ENCODE measurements at regions not wholly inside any gene's neighbourhood (a gene's known extent, or its start where the extent isn't known, plus 50 kb on each side); places are given as distances from the start of the nearest gene placed in this dataset.

DNA sequence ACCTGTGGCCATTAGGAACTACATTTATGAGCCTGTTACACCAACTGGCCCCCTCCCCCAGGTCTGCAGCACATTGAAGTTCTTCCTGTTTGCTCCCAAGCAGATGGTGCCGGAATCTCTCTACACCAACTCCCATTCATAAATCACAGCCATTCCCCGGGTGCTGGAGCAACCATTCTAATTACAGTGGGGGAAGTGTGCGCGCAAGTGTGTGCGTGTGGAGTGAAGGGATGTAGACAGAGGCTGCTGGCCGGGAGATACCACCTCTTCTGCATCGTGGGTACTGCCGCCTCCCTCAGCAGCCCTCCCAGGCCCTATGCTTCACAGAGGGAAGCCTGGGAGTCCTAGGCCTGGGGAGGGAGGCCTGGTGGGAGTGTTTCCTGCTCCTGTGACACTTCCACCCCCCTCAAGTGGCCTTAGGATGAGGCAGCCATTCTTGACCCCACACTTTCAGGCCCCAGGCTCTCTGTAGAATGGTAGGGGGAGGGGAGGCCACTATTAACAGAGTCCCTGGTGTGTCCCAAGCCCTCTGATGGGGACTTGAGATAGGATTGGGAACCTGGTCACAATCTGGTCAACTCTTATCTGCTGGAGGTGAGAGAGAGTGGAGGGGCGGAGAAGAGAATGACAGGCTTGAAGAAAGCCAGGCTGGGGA is 69.1 kb downstream of the MAGEF1 start:
- H4K12ac ChIP-seq (ENCODE audit: low read depth, low read length): no peak overlapping the region
- no CpG with 5 or more reads among the region's 9 CpGs for WGBS (ENCODE audit: extremely low coverage, insufficient coverage, insufficient read length)
- H3K4ac ChIP-seq (ENCODE audit: low read depth, low read length): no peak overlapping the region
- H3K9me3 ChIP-seq (ENCODE audit: insufficient read depth, low read depth, low read length): no peaks in the 10 kb centered on the region
- no peaks in the 10 kb centered on the region for H3K79me2 ChIP-seq (ENCODE audit: control insufficient read depth, insufficient read depth, low read length, poor library complexity)
- no peak overlapping the region for H2BK120ac ChIP-seq (ENCODE audit: insufficient read depth, low read length, poor library complexity)
- peaks cover 4% of the 10 kb centered on the region for H3K79me1 ChIP-seq (ENCODE audit: low read length)
- no peak overlapping the region for H3K9ac ChIP-seq (ENCODE audit: low read length)
- no peaks in the 10 kb centered on the region for H3K36me3 ChIP-seq (ENCODE audit: control insufficient read depth in 1 of 2, insufficient read depth in 2 of 2, low read length in 2 of 2)
- H3K14ac ChIP-seq (ENCODE audit: low read length): peak overlapping the region; percentile 4
- H3K4me3 ChIP-seq (ENCODE audit: low read depth, low read length): no peak overlapping the region
- no peak overlapping the region for H2AFZ ChIP-seq (ENCODE audit: insufficient read depth, low read length, poor library complexity)
- H3K4me1 ChIP-seq (ENCODE audit: control insufficient read depth in 1 of 2, insufficient read depth in 2 of 2, low read length in 2 of 2): peaks cover 35 to 38% of the 10 kb centered on the region in 2 experiments
- H2BK12ac ChIP-seq (ENCODE audit: low read length): peak overlapping the region; percentile 4
- no peak overlapping the region for H3K18ac ChIP-seq (ENCODE audit: low read length)
- H4K8ac ChIP-seq (ENCODE audit: low read depth, low read length): no peak overlapping the region
- no peak for DNase-seq
- H4K91ac ChIP-seq (ENCODE audit: low read depth, low read length): no peak overlapping the region
- H2AK5ac ChIP-seq (ENCODE audit: low read length): peak overlapping the region; percentile 15
- H3K27ac ChIP-seq (ENCODE audit: low read depth, low read length): no peak overlapping the region
- H3K27me3 ChIP-seq (ENCODE audit: insufficient read depth, low read length): no peaks in the 10 kb centered on the region
- no peak overlapping the region for H2BK5ac ChIP-seq (ENCODE audit: low read depth, low read length, poor library complexity)
- no peak overlapping the region for H3K23ac ChIP-seq (ENCODE audit: low read length)
- H3K4me2 ChIP-seq (ENCODE audit: low read length): no peak overlapping the region

DNA sequence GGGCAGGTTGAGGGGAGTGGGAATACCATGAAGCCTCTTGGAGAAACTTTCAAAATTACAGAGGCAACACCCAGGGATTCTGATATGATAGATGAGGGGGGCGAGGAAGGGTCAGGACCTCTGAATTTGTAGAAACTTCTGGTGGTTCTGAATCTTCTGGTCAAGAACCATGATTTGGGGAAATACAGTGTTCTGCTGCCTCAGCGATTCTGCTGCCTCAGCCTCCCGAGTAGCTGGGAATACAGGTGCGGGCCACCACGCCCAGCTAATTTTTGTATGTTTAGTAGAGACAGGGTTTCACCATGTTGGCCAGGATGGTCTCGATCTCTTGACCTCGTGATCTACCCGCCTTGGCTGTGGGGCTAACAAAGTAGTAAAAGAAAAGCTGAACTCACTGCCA is 70.4 kb downstream of the MAGEF1 start:
- Histone ChIP-seq H3K27ac (ENCODE audit: low read depth, low read length) (no peak overlapping the region), H4K8ac (ENCODE audit: low read depth, low read length) (no peak overlapping the region), H3K79me1 (ENCODE audit: low read length) (peaks cover 7% of the 10 kb centered on the region), H3K9me3 (ENCODE audit: insufficient read depth, low read depth, low read length) (no peaks in the 10 kb centered on the region), H3K4ac (ENCODE audit: low read depth, low read length) (no peak overlapping the region), H2BK120ac (ENCODE audit: insufficient read depth, low read length, poor library complexity) (no peak overlapping the region), H4K12ac (ENCODE audit: low read depth, low read length) (no peak overlapping the region), H3K23ac (ENCODE audit: low read length) (no peak overlapping the region), H3K9ac (ENCODE audit: low read length) (no peak overlapping the region), H2BK5ac (ENCODE audit: low read depth, low read length, poor library complexity) (no peak overlapping the region), H3K14ac (ENCODE audit: low read length) (no peak overlapping the region), H2BK12ac (ENCODE audit: low read length) (no peak overlapping the region), H3K4me3 (ENCODE audit: low read depth, low read length) (no peak overlapping the region), H4K91ac (ENCODE audit: low read depth, low read length) (no peak overlapping the region), H3K4me1 (ENCODE audit: control insufficient read depth in 1 of 2, insufficient read depth in 2 of 2, low read length in 2 of 2) (peaks cover 41 to 42% of the 10 kb centered on the region in 2 experiments), H3K4me2 (ENCODE audit: low read length) (no peak overlapping the region), H2AFZ (ENCODE audit: insufficient read depth, low read length, poor library complexity) (no peak overlapping the region), H3K27me3 (ENCODE audit: insufficient read depth, low read length) (no peaks in the 10 kb centered on the region), H2AK5ac (ENCODE audit: low read length) (no peak overlapping the region), H3K79me2 (ENCODE audit: control insufficient read depth, insufficient read depth, low read length, poor library complexity) (no peaks in the 10 kb centered on the region), H3K18ac (ENCODE audit: low read length) (no peak overlapping the region), H3K36me3 (ENCODE audit: control insufficient read depth in 1 of 2, insufficient read depth in 2 of 2, low read length in 2 of 2) (no peaks in the 10 kb centered on the region)
- WGBS (ENCODE audit: extremely low coverage, insufficient coverage, insufficient read length): no CpG with 5 or more reads among the region's 8 CpGs
- no peak for DNase-seq

DNA sequence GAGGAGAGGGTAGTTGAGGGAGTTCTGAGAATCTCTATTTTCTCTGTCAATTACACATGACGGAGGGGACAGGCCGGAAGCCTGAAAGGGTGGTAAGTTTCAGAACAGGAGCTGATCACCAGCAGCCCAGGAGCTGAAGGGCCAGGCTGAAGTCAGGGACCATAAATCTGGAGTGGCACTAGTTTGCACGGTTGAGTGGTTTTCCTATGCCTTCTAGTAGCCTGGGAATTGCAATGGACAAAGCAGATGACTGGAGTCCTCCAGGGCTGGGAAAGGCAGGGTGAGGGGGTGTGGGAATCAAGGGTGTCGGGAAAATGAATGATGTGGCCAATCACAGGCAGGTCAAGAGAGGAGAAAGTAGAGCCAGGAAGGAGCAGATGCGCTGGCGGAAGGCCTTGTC is 72.5 kb downstream of the MAGEF1 start:
- peak overlapping the region; percentile 16 for H4K91ac ChIP-seq (ENCODE audit: low read depth, low read length)

DNA sequence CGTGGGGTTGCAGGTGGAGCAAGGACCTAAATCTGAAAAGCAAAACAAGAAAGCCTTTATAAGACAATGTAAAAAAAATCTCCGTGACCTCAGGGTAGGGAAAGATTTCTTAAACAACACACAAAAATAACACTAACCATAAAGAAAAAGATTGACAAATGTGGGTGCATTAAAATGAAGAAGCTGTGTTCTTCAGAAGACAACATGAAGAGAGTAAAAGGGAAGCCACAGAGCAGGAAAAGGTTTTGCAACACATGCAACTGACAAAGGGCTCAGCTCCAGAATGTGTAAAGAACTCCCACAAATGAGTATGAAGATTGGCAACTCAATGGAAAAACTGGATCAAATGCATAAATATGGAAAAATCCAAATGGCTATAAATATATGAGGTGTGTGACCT is 74.2 kb downstream of the MAGEF1 start:
- no peak overlapping the region for H3K4me3 ChIP-seq (ENCODE audit: low read depth, low read length)
- no peak overlapping the region for H4K8ac ChIP-seq (ENCODE audit: low read depth, low read length)
- no peak overlapping the region for H3K4me2 ChIP-seq (ENCODE audit: low read length)
- H3K79me2 ChIP-seq (ENCODE audit: control insufficient read depth, insufficient read depth, low read length, poor library complexity): no peaks in the 10 kb centered on the region
- no peak for DNase-seq
- H3K27me3 ChIP-seq (ENCODE audit: insufficient read depth, low read length): no peaks in the 10 kb centered on the region
- no peak overlapping the region for H3K23ac ChIP-seq (ENCODE audit: low read length)
- H4K12ac ChIP-seq (ENCODE audit: low read depth, low read length): no peak overlapping the region
- H2BK5ac ChIP-seq (ENCODE audit: low read depth, low read length, poor library complexity): no peak overlapping the region
- H3K27ac ChIP-seq (ENCODE audit: low read depth, low read length): no peak overlapping the region
- no peak overlapping the region for H3K9ac ChIP-seq (ENCODE audit: low read length)
- H2AK5ac ChIP-seq (ENCODE audit: low read length): no peak overlapping the region
- no CpG with 5 or more reads among the region's 2 CpGs for WGBS (ENCODE audit: extremely low coverage, insufficient coverage, insufficient read length)
- H2BK12ac ChIP-seq (ENCODE audit: low read length): no peak overlapping the region
- no peak overlapping the region for H2BK120ac ChIP-seq (ENCODE audit: insufficient read depth, low read length, poor library complexity)
- H3K4me1 ChIP-seq (ENCODE audit: control insufficient read depth in 1 of 2, insufficient read depth in 2 of 2, low read length in 2 of 2): peaks cover 40 to 47% of the 10 kb centered on the region in 2 experiments
- no peak overlapping the region for H3K14ac ChIP-seq (ENCODE audit: low read length)
- no peaks in the 10 kb centered on the region for H3K9me3 ChIP-seq (ENCODE audit: insufficient read depth, low read depth, low read length)
- no peaks in the 10 kb centered on the region for H3K36me3 ChIP-seq (ENCODE audit: control insufficient read depth in 1 of 2, insufficient read depth in 2 of 2, low read length in 2 of 2)
- no peak overlapping the region for H2AFZ ChIP-seq (ENCODE audit: insufficient read depth, low read length, poor library complexity)
- no peak overlapping the region for H4K91ac ChIP-seq (ENCODE audit: low read depth, low read length)
- no peak overlapping the region for H3K18ac ChIP-seq (ENCODE audit: low read length)
- no peak overlapping the region for H3K4ac ChIP-seq (ENCODE audit: low read depth, low read length)
- peaks cover 21% of the 10 kb centered on the region for H3K79me1 ChIP-seq (ENCODE audit: low read length)

More for the DNA sequence above, 72.5 kb downstream of the MAGEF1 start:
- no peak overlapping the region for H2BK120ac ChIP-seq (ENCODE audit: insufficient read depth, low read length, poor library complexity)
- no peaks in the 10 kb centered on the region for H3K27me3 ChIP-seq (ENCODE audit: insufficient read depth, low read length)
- peaks cover 21% of the 10 kb centered on the region for H3K79me1 ChIP-seq (ENCODE audit: low read length)
- H3K36me3 ChIP-seq (ENCODE audit: control insufficient read depth in 1 of 2, insufficient read depth in 2 of 2, low read length in 2 of 2): no peaks in the 10 kb centered on the region
- no peaks in the 10 kb centered on the region for H3K9me3 ChIP-seq (ENCODE audit: insufficient read depth, low read depth, low read length)
- peaks cover 50 to 55% of the 10 kb centered on the region in 2 experiments for H3K4me1 ChIP-seq (ENCODE audit: control insufficient read depth in 1 of 2, insufficient read depth in 2 of 2, low read length in 2 of 2)
- no peaks in the 10 kb centered on the region for H3K79me2 ChIP-seq (ENCODE audit: control insufficient read depth, insufficient read depth, low read length, poor library complexity)
- no peak overlapping the region for H3K18ac ChIP-seq (ENCODE audit: low read length)
- no peak overlapping the region for H3K23ac ChIP-seq (ENCODE audit: low read length)
- H4K8ac ChIP-seq (ENCODE audit: low read depth, low read length): no peak overlapping the region
- no peak overlapping the region for H3K27ac ChIP-seq (ENCODE audit: low read depth, low read length)
- no peak overlapping the region for H3K14ac ChIP-seq (ENCODE audit: low read length)
- no peak overlapping the region for H2BK5ac ChIP-seq (ENCODE audit: low read depth, low read length, poor library complexity)
- H3K9ac ChIP-seq (ENCODE audit: low read length): no peak overlapping the region
- H2AK5ac ChIP-seq (ENCODE audit: low read length): no peak overlapping the region
- no peak for DNase-seq
- H3K4me3 ChIP-seq (ENCODE audit: low read depth, low read length): no peak overlapping the region
- no peak overlapping the region for H2AFZ ChIP-seq (ENCODE audit: insufficient read depth, low read length, poor library complexity)
- no peak overlapping the region for H3K4me2 ChIP-seq (ENCODE audit: low read length)
- H3K4ac ChIP-seq (ENCODE audit: low read depth, low read length): no peak overlapping the region
- no CpG with 5 or more reads among the region's 6 CpGs for WGBS (ENCODE audit: extremely low coverage, insufficient coverage, insufficient read length)
- H2BK12ac ChIP-seq (ENCODE audit: low read length): peak overlapping the region; percentile 10
- no peak overlapping the region for H4K12ac ChIP-seq (ENCODE audit: low read depth, low read length)
